GM18499 (cell line): ENCODE measurements at regions not wholly inside any gene's neighbourhood (a gene's known extent, or its start where the extent isn't known, plus 50 kb on each side); places are given as distances from the start of the nearest gene placed in this dataset.

ENCODE experiments used
- ATAC-seq: cut with Tn5 transposase; IDR thresholded peaks from one replicate; pipeline ENCODE4 v1.9.1; 2021; ENCODE audit warnings: moderate number of reproducible peaks; ENCODE audit not compliant: insufficient read depth, unreplicated experiment

DNA sequence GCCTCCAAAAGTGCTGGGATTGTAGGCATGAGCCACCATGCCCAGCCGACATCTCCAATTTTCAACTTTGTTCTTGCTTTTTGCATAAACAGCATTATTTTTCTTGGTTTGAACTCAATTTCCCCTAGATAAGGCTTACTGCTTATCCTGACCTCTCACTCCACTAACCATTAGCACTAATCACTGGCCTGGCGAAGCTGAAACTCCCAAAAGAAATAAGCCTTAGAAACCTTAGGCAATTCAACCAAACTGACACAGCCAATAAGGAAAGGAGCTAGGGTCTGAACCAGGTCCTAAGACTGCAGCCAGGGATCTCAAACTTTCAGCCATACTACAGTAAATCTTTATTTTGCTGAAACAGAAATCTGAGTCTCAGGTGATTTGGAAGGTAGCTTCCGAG, 448.0 kb downstream of the RMST start:
- ATAC-seq = no peak

DNA sequence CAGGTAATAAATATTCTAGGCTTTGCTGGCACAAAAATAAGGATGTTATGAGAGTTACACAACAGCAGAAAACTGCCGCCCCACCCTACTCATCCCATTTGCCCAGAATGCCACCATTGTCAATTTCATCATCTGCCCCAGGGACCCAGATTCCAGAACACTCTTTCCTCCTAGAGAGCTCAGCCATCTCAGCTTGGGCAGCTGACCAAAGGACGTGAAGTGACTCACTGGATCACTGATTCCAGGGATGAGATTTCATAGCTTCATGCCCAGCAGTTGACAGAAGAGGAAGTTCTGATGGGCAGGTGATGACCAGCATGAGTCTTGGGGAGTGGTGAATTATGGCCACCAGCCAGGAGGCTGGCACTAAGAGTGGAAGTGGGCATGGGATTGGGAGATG, 450.3 kb downstream of the RMST start:
- no peak for ATAC-seq

DNA sequence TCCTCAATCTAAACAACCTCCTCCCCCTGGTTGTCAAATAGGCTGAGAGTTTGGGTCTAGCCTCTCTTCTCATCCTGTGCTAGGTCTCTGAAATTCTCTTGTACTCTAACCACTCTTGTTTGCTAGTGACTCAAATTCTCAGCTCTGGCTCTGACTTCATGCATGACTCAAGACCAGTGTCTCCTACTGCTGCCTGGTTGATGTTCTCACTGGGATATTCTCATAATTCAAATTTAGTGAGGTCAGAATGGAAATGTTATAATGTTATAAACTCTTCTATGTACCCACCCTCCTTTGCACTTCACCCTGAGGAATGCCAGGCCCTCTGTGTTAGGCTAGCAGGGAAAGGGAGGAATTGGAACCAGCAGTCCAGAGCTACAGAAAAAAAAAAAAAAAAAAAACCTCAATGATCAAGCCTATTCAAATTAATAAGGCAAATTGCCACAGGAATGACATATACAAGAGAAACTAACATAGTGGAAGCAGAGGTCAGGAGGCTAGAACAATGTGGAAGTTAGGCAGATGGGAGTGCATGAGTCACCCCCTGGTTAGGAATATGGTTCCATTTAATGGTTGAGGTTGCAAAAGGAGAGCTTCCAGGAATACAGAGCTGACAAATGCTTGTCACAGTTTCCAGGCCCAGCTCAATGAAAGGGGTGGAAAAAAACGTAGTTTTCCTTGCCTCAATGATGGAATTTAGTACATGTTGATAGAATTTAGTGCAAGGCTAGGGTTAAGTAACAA, 459.5 kb downstream of the RMST start:
- ATAC-seq = no peak

DNA sequence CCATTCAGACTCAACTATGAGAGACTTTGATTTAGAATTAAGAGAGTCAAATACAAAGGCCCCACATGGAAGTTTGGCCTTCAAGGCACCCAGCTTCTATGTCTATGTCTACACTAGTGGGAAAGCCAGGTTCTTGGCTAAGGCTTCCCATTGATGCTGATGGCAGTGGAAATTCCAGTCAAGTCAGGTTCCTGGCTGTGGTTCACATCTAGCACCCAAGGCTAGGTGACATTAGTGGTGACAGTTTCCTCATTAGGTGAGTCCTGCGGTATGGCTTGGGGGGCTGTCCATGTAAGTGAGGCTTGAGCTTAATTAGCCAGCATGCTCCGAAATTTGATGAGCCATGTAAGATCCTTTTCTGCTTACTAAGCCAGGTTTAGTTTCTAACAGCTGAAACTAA, 460.9 kb downstream of the RMST start:
- no peak for ATAC-seq

DNA sequence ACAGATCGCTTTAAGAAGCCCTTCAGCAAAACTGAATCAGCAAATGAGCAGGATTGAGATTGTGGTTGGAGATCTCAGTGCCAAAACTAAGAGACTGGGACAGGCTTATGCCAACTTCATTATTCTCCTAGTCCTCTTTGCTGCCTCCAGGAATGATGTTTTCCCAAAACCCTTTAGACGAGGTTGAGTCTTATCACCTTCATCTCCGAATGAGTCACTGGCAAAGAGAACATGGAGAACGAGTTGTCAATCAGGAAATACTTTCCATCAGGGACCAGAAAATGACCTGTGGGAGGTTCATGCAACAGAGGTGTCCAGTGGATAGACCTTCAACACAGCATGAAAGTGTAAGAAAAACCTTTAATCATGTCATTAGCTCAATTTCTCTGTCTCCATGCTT, 461.5 kb downstream of the RMST start:
- ATAC-seq = no peak

DNA sequence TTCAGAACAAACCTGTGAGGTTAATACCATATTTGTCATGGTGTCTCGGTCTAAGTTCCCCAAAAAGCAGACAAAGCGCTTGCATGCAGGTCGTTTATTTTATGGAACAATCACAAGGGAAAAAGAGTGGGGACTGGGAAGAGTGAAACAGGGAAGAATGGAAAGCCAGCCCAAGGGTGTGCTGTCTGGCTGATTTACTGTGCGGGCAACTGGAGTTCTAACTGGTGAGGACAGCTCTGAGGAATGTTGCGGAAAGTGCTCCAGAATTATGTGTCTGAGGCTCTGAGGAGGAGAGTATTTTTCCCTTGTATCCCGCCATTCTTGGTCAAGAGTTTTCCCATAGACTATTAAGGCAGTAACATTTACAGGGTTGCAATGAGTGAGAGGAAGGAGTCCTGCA, 465.4 kb downstream of the RMST start:
- no peak for ATAC-seq

DNA sequence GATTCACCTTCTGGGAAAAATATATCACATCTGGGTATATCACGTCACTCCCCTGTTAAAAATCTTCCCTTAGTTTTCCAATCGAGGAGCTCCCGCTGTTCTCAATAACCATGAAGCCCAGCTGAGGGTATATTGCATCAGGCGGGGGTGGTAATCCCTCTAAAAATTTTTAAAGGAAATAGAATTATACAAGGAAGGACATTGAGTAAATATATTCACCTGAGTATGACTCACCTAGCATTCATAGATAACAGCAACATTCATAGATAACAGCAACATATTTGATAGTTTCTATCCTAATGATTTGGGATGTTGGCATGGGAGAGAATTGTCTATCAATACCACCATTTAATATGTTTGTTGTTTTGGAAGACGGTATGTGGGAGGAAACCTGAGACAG, 473.6 kb downstream of the RMST start:
- no peak for ATAC-seq

DNA sequence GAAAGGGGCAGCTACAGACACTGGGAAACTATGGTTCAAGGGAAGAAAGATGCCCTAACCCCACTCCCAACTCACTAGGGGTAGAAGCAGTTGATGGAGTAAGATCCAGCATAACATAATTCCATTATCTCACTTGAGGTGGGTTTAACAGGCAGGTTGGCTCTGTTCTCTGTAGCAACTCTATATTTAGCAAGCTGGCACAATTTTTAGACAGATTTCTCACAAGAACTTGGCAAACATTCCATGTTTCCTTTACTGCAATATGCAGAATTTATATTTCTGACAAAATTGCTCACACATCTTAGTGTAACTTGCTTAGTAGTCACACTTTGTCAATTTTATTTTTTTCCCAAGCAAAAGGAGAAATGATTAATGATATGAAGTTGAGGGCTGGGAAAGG, 475.4 kb downstream of the RMST start:
- ATAC-seq = no peak

DNA sequence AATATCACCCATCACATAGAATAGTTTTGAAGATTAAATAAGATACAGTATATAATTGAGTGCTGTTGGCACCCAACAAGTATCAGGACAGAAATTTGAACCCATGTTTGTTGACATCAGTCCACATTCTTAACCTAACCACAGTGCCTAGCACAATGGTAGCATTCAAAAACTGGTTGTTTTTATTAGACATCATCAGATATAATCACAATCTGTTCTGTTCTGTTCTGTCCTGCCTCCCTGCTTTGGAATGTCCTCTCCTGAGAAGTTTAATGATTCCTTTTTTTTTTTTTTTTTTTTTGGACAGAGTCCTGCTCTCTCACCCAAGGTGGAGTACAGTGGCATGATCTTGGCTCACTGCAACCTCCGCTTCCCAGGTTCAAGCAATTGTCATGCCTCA, 476.6 kb downstream of the RMST start:
- no peak for ATAC-seq

DNA sequence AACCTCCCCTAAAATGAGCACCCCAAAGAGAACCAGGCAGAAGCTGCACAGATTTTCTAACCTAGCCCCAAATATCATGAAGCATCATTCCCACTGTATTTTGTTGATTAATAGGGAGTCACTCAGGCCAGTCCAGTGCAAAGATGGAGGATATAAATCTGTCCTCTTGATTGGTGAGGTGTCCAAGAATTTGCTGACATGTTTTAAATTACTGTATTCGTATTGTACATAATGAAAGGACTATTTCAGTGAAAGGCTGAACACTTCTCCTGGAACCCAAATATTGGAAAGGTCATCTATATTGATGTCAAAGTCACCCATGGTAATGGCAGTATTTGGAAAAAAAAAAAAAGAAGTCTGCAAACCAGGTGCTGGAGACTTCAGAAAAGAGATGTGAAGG, 477.5 kb downstream of the RMST start:
- ATAC-seq = no peak

DNA sequence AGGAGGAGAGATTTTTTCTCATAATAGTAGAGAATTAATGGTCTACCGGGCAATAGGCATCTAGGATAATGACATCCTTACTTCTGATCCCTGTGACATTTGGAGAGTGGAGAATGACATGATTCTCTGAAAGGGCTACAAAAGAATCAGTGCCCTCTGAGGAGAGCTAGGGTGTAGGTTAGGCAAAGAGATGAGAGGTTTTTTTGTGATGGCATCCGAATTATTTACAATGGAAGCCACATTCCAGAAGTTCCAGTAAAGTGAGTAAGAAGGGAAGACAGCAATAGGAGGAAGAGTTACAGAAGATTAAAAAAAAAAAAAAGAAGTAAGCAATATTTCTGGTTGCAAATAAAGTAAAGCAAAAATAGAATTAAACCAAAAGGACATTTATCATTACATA, 478.0 kb downstream of the RMST start:
- ATAC-seq = no peak

DNA sequence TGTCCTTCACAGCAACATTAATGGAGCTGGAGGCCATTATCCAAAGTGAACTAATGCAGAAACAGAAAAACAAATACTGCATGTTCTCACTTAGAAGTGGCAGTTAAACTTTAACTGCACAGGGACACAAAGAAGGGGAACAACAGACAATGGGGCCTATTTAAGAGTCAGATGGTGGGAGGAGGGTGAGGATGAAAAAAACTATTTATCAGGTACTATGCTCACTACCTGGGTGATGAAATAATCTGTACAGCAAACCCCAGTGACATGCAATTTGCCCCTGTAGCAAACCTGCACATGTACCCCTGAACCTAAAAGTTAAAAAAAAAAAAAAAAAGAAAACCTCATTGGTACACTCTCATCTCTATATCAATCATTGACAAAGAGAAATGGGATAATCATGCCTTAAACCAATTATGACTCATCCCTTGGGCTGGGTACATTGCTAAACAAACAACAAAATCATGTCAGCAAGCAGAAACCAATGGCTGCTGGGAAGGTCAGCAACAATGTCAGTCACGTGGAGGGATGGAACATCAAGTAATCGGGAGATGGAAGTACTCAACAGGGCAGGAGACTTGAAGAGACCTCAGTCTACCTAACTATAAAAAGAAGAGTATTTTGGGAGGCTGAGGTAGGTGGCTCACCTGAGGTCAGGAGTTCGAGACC, 479.2 kb downstream of the RMST start:
- no peak for ATAC-seq

DNA sequence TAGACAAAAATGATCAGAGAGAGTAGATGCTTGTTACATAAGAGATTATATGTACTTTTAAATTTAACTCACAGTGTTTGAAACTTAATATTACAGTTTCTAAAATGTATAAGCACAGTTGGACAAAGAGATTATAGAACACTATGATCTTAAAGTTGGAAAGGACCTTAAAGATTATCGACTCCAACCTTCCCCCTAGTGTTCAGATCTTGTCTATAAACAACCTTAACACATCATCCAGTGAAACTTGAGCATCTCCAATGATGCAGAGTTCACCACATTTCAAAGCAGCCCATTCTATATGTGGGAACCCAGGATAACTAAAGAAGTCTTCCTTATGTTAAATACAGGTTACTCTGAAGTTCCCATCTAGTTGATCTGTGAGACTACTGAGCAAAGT, 480.8 kb downstream of the RMST start:
- no peak for ATAC-seq

DNA sequence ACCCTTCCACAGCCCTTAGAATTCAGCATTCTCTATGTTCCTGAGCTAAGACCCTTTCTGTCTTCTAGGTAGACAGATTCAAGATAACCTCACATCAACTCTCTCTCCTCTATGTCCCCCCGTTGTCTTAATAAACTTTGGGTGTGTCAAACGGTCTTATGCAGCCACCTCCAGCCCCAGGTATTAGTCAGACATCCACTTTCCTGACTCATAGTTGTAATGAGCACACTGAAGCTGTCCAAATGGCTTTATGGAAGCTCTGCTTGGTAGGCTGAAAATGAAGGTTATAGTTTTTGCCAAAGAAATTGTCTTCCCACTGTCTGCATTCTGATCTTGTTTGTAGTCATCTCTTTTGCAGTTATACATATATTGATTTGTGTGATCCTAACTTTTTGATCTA, 482.0 kb downstream of the RMST start:
- ATAC-seq = no peak

DNA sequence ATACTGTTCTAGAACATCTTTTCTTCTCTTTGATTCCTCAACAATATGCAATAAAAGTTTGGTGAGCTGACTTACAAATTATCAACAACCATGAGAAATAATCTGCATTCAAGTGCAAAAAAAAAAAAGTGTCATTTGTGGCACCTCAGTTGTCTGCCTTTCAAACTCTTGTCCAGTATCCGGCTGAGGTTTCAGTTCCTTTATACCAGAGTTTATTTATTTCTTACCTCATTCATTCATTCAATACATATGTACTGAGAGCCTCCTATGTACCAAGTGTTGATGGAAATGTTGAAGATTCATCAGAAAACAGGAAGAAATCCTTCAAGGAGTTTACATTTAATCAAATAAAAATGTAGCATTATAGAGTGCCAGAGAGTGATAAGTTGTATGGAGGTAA, 484.1 kb downstream of the RMST start:
- no peak for ATAC-seq

DNA sequence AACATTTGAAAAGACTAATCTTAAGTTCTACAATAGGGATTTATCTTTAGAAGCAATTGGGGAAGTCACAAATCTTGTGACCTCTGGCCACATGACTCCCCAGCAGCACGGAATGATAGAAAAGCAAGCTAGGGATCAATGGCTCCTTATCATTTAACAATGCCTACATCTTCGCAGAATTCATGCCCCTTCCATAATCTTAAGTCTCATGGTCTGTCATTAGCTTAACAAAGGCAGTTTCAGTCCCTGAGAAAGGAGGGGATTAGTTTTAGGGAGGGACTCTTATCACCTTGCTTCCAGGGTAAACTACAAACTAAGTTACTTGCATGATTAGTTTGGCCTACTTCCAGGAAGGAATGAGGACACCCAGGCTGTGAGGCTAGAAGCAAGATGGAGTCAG, 486.0 kb downstream of the RMST start:
- no peak for ATAC-seq

DNA sequence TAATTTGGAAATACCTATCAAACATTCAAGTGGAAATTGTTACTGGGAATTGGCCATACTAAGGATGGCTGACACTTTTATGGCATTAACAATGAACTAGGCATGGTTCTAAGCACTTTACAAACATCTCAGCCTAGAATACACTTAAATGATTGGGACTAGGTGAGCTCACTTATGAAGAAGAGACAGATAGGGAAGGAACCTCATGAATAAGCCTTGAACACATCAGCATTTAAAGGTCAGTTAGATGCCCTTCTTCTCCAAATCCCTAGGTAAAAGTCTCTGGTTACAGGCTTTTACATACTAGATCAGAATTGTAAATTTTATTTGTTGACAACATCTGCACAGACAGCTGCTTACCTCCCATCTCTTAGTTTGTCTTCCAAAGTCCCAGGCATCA, 488.6 kb downstream of the RMST start:
- no peak for ATAC-seq

DNA sequence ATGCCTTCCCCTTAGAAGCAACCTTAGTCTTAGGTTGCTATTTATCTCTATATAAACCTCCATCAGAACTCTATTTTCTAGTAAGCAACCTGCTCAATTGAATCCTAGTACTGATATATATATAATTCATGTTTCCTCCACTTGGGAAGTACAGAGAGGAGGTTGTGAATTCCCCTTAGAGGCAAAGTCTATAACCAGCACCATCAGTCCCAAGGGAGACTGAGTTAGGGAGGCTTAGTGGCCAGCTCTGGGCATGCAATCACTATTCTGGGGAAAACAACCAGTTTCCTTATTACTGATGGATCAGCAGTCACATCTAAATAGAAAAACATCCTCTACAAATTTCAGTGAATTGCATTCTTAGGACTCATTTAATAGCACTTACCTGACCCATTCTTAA, 489.1 kb downstream of the RMST start:
- ATAC-seq = no peak

DNA sequence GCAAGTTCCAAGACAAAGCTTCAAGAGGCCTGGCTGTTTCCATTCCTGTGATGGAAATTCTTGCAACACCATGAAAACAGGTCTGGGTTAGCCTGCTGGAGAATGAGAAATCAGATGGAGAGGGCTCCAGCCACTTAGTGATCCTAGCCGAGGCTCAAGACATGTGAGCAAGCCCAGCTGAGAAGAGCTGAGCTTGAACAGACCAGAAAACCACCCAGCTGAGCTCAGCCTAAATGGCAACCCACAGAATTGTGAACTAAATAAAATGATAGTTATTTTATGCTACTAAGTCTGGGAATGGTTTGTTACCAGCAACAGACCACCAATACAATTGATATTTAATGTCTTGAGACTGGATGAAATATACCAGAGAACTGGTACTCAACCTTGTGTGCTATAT, 494.5 kb downstream of the RMST start:
- no peak for ATAC-seq

DNA sequence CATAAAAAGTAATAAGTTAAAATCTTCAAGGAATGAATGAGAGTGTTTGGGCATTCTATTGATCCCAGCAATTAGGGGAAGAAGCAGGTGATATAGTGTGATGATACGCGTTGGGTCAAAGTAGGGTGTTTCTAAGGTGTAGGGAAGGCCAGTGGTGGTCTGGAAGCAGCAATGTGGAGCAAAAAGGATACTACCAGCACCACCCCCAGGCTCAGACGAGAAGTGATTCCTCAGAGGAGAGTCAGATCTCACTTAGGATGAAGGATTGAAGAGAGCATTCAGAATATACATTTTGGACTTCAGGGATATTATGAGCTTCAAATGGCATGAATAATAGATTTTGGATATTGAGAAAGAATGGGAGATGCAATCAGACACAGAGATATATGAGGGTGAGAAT, 497.6 kb downstream of the RMST start:
- ATAC-seq = no peak

DNA sequence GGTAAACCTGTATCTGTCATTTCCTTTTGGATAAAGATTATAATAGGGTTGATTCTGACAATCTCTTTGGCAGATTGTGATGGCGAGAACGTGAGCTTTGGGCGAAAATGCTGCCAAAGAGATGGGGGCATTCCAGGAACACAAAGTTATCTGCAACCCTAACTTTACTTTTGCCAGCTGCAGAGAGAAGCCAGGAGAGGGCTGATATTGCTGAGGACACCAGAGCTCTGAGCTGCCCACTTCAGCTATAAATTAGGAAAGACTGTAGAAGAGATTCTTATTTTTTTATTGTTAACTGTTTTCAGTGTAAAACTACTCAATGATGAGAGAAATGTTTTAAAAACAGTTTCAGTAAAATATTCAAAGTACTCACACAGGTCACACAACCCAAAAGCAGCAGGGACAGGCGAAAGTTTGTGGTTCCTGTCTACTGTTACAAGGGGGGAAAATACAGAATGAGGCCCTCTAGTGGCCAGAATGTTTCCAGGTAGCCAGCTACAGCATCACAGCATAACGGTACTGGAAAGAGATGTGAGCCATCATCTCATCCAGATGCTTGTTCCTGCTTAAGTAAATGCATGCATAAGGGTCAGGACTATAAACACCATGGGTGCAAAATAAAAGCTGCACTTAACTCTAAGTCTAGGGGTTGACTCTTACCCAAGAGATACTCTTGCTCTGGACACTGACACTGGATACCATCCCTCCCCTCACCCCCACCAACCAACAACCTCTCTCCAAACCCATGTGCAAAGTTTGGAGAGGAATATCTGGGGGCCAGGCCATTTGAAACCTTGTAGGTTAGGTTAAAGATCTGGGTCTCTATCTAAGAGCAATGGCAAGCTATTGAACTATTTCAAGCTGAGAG, 498.4 kb downstream of the RMST start:
- ATAC-seq = no peak
